Spleen (tissue), 11 donors: ENCODE measurements at regions not wholly inside any gene's neighbourhood (a gene's known extent, or its start where the extent isn't known, plus 50 kb on each side); places are given as distances from the start of the nearest gene placed in this dataset.
"Not testable (repeated sequence)": the region's sequence is repeated elsewhere in the genome, so short reads cannot be mapped to it uniquely, and the experiment has no call there.

Experiments
- DNase-seq: peaks from one replicate; pipeline ENCODE4 v3.0.0-alpha.2; 2020
- H3K27ac ChIP-seq, 8 donors: fragments of 200-600 bp; sonication (generic) in 7 of 8; 1 replicate in 4 of 8; 2 replicates in 4 of 8; pipeline versions ENCODE4 v1.5.0 to v1.8.0; 2016 to 2021; ENCODE audit warnings: inconsistent platforms in 4 of 8, mild to moderate bottlenecking in 4 of 8, moderate library complexity in 1 of 8
- H3K27me3 ChIP-seq, 7 donors: fragments of 200-600 bp; sonication (generic) in 6 of 7; replicated peaks in 1 of 7; 1 replicate in 4 of 7; 2 replicates in 3 of 7; pipeline versions ENCODE4 v1.5.0 to v1.8.0; 2016 to 2021; ENCODE audit warnings: inconsistent platforms in 3 of 7, mild to moderate bottlenecking in 1 of 7
- H3K36me3 ChIP-seq, 6 donors: fragments of 200-600 bp; sonication (generic) in 5 of 6; 1 replicate in 4 of 6; 2 replicates in 2 of 6; pipeline versions ENCODE4 v1.5.0 to v1.8.0; 2016 to 2021; ENCODE audit warnings: inconsistent platforms in 2 of 6
- H3K4me1 ChIP-seq, 6 donors: fragments of 200-600 bp; sonication (generic) in 5 of 6; 1 replicate in 3 of 6; 2 replicates in 3 of 6; pipeline versions ENCODE4 v1.5.0 to v1.8.0; 2016 to 2021; ENCODE audit warnings: inconsistent platforms in 3 of 6
- H3K4me3 ChIP-seq, 8 donors: fragments of 200-600 bp; sonication (generic) in 7 of 8; 1 replicate in 4 of 8; 2 replicates in 4 of 8; pipeline versions ENCODE4 v1.5.0 to v1.8.0; 2016 to 2021; ENCODE audit warnings: inconsistent platforms in 4 of 8, mild to moderate bottlenecking in 4 of 8, moderate library complexity in 2 of 8
- H3K9me3 ChIP-seq, 8 donors: fragments of 200-600 bp; sonication (generic) in 7 of 8; 1 replicate in 4 of 8; 2 replicates in 4 of 8; pipeline versions ENCODE4 v1.5.0 to v1.8.0; 2016 to 2021; ENCODE audit warnings: inconsistent platforms in 4 of 8
- POLR2A ChIP-seq, 3 donors: fragments of 450-650 bp; IDR thresholded peaks; one replicate each; pipeline ENCODE4 v1.5.1; 2017; ENCODE audit warnings: antibody characterized with exemption in 3 of 3, mild to moderate bottlenecking in 1 of 3
- POLR2AphosphoS5 ChIP-seq, 3 donors: sonication (generic); formaldehyde crosslinking; IDR thresholded peaks; one replicate each; pipeline ENCODE4 v1.5.1; 2017; ENCODE audit warnings: antibody characterized with exemption in 3 of 3
- WGBS, 5 donors: extraction: QIAGEN DNeasy Blood & Tissue Kit in 3 of 5; methylation state at CpG; one replicate each; pipeline versions ENCODE4 v1.1.5 to v1.1.7; 2013 to 2018; 5-methylcytosine and 5-hydroxymethylcytosine counted together
- intact Hi-C: fragments of 100-400 bp; cut with DNase I; formaldehyde crosslinking; loops from one replicate; pipeline ENCODE4 v1.15.0; 2023; ENCODE audit warnings: low total_unique reads
- TF ChIP-seq, protein P1 (sequence below), 11 experiments: fragments of 200-600 bp in 7 of 11; fragments of 450-650 bp in 4 of 11; sonication (generic) in 4 of 11; IDR thresholded peaks in 8 of 11; conservative IDR thresholded peaks in 3 of 11; 1 replicate in 7 of 11; 2 replicates in 4 of 11; pipeline versions ENCODE4 v1.4.0 to v1.8.0; 2016 to 2021; ENCODE audit warnings: antibody characterized with exemption in 11 of 11, inconsistent platforms in 4 of 11, mild to moderate bottlenecking in 1 of 11
- donor health status: healthy with polysubstance abuse.
- donor health status: DM: no; HTN: no; CAD: no; lungs with moderate emphysema.
- donor health status: DM: no; HTN: no; CAD: no.
- donor health status: Bipolar disorder and iron deficiency.
- donor health status: healthy.
- donor health status: DM: no; HTN: no; CAD: no.
- donor health status: DM: yes; HTN: yes; CAD: no.

DNA sequence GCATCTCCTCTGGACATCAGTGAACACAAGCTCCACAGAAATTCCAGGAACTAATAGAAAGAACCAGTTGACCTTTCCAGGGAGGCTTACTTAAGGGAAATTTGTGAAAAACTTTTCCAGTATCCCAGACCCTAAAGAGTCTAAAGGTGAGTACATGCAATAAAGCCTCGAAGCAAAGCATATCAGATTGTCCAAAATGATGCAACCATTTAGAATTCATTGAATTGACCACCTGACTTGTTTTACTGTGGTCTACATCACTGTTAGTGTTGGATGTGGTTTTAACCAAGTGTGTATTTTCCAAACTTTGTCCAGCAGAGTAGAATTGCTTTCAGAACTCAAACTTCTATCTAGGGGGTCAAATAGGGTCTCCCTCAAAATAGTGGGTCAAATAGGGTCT lies 76.3 kb upstream of the TIAM1 start:
- intact Hi-C loops = no loop called here
- TF ChIP-seq POLR2A (IDR thresholded peaks at IDR 0.05) (no peak), POLR2AphosphoS5 (IDR thresholded peaks at IDR 0.05) (no peak)
- TF ChIP-seq, protein P1, sequence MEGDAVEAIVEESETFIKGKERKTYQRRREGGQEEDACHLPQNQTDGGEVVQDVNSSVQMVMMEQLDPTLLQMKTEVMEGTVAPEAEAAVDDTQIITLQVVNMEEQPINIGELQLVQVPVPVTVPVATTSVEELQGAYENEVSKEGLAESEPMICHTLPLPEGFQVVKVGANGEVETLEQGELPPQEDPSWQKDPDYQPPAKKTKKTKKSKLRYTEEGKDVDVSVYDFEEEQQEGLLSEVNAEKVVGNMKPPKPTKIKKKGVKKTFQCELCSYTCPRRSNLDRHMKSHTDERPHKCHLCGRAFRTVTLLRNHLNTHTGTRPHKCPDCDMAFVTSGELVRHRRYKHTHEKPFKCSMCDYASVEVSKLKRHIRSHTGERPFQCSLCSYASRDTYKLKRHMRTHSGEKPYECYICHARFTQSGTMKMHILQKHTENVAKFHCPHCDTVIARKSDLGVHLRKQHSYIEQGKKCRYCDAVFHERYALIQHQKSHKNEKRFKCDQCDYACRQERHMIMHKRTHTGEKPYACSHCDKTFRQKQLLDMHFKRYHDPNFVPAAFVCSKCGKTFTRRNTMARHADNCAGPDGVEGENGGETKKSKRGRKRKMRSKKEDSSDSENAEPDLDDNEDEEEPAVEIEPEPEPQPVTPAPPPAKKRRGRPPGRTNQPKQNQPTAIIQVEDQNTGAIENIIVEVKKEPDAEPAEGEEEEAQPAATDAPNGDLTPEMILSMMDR (IDR thresholded peaks at IDR 0.05 in 8 of 11, conservative IDR thresholded peaks at IDR 0.05 in 3 of 11) = no peak
- no peaks in the 10 kb centered on the region for H3K27me3 ChIP-seq
- H3K36me3 ChIP-seq = no peaks in the 10 kb centered on the region
- 64 to 91% (median 83%) methylated on average over 1 of the region's 1 CpG for WGBS, 5 donors
- H3K4me3 ChIP-seq = no peak overlapping the region
- peaks cover 0 to 12% (median 0%) of the 10 kb centered on the region in 8 donors for H3K9me3 ChIP-seq
- H3K27ac ChIP-seq = no peak overlapping the region
- DNase-seq = no peak
- H3K4me1 ChIP-seq = no peaks in the 10 kb centered on the region

DNA sequence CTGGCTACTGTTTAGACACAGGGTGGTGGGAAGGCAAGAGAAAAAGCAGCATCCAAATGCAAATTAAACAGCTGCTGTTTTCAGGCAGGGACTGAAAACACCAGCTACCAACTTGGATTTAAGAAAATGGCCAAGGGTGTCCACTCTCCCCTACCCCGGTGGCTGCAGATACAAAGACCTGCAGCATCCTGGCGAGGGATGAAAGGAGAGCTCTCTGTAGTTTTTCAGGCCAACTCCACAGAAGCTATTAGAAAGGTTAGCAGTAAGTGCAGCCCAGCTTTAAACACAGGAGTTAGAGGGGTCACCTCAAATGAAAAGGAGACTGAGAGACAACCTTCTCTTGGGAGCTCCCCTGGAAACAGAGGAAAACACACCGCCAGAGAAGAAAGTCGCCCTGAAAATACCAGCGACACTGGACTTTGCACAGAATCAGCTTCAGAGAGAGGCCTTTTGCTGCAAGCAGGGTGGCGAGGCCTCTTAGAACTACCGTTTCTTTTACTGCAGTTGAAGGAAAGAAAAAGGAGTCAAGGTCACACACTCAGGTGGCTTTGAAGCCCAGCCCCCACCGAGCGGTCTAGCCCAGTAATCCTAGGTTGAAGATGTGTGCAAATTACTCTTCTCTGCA lies 74.4 kb upstream of the TIAM1 start:
- H3K36me3 ChIP-seq = no peaks in the 10 kb centered on the region
- DNase-seq = no peak
- intact Hi-C loops = no loop called here
- TF ChIP-seq, protein P1 (IDR thresholded peaks at IDR 0.05 in 8 of 11, conservative IDR thresholded peaks at IDR 0.05 in 3 of 11) = no peak
- no peak for TF ChIP-seq POLR2A (IDR thresholded peaks at IDR 0.05)
- no peak for TF ChIP-seq POLR2AphosphoS5 (IDR thresholded peaks at IDR 0.05)
- WGBS, 5 donors = 87 to 93% (median 89%) methylated on average over 9 of the region's 9 CpGs
- H3K9me3 ChIP-seq = peaks cover 0 to 12% (median 0%) of the 10 kb centered on the region in 8 donors
- H3K27ac ChIP-seq = no peak overlapping the region
- no peaks in the 10 kb centered on the region for H3K27me3 ChIP-seq
- H3K4me1 ChIP-seq = no peaks in the 10 kb centered on the region
- no peak overlapping the region for H3K4me3 ChIP-seq

DNA sequence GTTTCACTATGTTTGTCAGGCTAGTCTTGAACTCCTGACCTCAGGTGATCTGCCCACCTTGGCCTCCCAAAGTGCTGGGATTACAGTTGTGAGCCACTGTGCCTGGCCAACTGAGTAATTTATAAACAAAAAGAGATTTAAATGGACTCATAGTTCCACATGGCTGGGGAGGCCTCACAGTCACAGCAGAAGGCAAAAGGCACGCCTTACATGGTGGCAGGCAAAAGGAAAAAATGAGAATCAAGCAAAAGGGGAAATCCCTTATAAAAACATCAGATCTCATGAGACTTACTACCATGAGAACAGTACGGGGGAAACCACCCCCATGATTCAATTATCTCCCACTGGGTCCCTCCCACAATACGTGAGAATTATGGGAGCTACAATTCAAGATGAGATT lies 73.2 kb upstream of the TIAM1 start:
- H3K36me3 ChIP-seq, H3K27ac ChIP-seq, H3K4me1 ChIP-seq, H3K27me3 ChIP-seq, intact Hi-C loops, DNase-seq, H3K4me3 ChIP-seq: not testable (repeated sequence)
- H3K9me3 ChIP-seq = peaks cover 0 to 12% (median 0%) of the 10 kb centered on the region in 8 donors
- WGBS, 5 donors = 73 to 84% (median 78%) methylated on average over 3 of the region's 3 CpGs

DNA sequence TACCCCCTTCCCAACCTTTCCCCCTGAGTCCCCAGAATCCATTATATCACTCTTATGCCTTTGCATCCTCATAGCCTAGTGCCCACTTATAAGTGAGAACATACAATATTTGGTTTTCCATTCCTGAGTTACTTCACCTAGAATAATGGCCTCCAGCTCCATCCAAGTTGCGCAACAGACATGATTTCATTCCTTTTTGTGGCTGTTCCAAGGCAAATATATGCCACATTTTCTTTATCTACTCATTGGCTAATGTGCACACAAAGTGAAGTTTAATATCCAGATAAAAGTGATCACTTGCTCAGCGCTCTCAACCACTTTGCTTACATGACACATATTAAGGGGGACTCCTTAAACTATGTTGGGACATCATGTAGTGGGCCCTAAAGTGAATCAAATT lies 72.4 kb upstream of the TIAM1 start:
- H3K4me3 ChIP-seq = no peak overlapping the region
- H3K4me1 ChIP-seq = no peaks in the 10 kb centered on the region
- H3K27me3 ChIP-seq = no peaks in the 10 kb centered on the region
- H3K27ac ChIP-seq = no peak overlapping the region
- intact Hi-C loops = no loop called here
- 89 to 98% (median 94%) methylated on average over 2 of the region's 2 CpGs for WGBS, 5 donors
- H3K9me3 ChIP-seq = peaks cover 0 to 12% (median 0%) of the 10 kb centered on the region in 8 donors
- H3K36me3 ChIP-seq = no peaks in the 10 kb centered on the region
- TF ChIP-seq POLR2A (IDR thresholded peaks at IDR 0.05) = no peak
- no peak for TF ChIP-seq POLR2AphosphoS5 (IDR thresholded peaks at IDR 0.05)
- TF ChIP-seq, protein P1 (IDR thresholded peaks at IDR 0.05 in 8 of 11, conservative IDR thresholded peaks at IDR 0.05 in 3 of 11) = no peak
- DNase-seq = no peak
